GM21717 (cell line): ENCODE measurements at regions not wholly inside any gene's neighbourhood (a gene's known extent, or its start where the extent isn't known, plus 50 kb on each side); places are given as distances from the start of the nearest gene placed in this dataset.

Source experiments
- ATAC-seq: cut with Tn5 transposase; IDR thresholded peaks from one replicate; pipeline ENCODE4 v1.9.1; 2021; ENCODE audit warnings: mild to moderate bottlenecking, moderate library complexity; ENCODE audit not compliant: unreplicated experiment

DNA sequence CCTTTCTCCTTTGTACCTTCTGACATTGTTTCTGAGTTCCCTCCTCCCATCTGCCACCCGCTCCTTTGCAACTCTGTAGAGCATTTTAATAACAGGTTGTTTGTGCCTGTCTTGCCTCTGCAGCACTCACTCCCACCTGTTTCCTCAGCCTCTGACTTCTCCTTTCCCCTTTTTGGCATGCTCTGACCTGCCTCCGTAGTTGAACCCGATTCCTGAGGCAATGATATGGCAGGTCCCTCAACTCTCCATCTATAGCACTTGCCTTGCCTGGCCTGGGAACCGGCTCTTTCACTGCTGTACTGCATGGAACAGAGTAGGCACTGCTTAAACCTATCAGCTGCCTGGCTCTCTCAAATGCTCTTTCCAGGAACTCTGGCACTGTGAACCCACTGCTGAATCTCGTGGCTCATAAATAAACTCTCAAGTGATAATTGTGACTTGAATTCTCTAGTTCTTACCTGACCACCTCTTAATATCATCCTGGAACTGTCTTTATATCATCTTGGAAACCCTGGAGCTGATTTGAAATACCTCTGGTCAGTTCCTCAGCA, 50.3 kb downstream of the UTRN start:
- ATAC-seq, result peak; percentile 21

DNA sequence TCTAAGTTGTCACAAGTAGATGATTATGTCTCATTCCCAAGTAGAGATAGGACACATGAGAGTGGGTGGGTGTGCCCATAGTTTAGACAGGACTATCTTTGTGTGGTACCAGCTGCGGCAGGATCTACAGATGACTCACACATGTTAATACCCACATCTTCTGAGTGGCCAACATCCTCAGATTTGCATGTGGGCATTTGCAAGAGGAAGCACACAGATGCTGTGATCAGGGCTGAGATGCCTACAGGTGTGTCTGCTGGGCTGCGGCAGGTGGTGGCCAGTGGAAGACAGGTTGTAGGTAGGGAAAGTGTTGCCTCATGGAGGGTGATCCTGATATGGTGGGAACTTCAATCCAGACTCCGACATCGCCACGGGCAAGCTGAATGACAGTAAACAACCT, 50.8 kb downstream of the UTRN start:
- peak; percentile 69 for ATAC-seq

DNA sequence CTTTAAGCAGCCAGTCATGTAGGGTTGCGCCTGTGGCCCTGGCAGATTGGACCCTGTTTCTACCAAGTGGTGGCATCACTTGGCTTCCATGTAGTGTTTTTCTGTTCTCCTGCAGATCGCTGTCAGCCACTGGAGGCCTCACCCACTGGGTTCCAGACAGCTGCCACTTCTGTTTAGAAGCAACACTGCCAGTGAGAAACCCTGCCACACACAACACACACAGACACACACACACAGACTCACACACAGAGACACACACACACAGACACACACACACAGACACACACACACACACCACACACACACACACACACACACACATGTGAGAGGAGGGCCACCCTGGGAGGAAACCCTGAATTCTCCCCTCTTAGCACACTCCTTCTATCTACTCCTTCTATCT, 51.8 kb downstream of the UTRN start:
- no peak for ATAC-seq

DNA sequence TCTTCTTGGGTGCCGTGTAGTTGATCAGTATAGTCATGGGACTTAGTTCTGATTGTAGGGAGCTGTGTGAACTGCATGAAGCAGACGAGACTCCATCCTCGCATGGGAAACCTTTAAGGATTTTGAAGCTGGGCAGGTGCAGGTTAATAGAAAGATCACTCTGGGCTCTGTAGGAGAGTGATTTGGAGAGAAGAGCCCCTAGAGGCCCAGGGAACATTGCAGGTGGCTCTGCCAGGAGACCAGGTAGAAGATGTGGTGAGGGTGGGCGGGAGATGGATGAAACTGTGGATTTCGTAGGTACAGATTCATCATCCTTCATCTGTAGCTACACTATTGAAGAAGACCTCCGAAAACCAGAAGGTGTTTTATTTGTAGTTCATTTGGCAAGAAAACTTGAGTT, 53.3 kb downstream of the UTRN start:
- ATAC-seq, result no peak

DNA sequence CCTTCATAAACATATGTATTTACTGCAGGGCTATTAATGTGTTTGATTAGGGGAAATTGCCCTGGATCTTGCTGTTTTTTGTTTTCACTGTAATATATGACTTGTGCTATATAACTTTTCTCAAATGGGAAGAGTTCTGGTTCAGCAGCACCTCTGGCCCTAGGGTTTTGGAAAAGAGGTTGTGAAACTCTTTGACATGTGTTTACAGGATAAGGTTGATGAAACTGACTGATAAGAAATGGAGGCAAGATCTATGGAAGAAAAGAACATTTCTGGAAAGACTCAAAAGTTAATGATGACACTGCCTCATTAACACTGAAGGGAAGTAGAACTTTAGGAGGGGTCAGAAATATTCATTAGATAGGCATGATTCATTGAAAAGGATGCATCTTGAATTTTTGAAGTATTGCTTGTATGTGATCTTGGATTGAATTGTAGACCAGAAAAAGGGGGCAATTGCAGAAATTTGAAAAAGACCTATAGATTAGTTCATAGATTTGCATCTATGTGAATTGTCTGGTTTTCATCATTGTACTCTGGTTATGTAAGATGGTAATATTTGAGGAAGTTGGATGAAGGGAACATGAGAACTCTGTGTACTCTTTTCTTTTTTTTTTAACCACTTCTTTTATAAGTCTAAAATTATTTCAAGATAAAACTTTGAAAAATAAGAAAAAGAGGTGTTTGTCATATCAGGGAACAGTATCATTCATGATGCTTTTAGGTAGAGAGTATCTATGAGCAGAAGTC, 54.0 kb downstream of the UTRN start:
- ATAC-seq, result no peak

DNA sequence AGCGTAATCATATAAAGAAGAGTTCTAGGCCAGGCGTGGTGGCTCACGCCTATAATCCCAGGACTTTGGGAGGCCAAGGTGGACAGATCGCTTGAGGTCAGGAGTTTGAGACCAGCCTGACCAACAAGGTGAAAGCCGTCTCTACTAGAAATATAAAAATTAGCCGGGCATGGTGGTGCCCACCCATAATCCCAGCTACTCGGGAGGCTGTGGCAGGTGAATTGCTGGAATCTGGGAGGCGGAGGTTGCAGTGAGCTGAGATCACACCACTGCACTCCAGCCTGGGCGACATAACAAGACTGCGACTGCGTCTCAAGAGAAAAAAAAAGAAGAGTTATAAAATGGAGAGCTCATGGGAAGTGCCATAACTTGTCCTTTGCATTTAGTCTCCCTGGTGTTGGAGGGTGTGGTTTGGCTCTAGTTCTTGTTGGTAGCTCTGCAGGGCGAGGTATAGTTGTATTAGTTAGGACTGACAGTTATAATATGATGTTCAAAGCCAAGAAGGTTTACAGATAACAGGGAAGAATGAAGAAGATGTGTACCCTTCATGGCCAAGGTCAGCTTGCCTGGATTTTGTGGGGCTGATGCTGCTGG, 54.8 kb downstream of the UTRN start:
- no peak for ATAC-seq

DNA sequence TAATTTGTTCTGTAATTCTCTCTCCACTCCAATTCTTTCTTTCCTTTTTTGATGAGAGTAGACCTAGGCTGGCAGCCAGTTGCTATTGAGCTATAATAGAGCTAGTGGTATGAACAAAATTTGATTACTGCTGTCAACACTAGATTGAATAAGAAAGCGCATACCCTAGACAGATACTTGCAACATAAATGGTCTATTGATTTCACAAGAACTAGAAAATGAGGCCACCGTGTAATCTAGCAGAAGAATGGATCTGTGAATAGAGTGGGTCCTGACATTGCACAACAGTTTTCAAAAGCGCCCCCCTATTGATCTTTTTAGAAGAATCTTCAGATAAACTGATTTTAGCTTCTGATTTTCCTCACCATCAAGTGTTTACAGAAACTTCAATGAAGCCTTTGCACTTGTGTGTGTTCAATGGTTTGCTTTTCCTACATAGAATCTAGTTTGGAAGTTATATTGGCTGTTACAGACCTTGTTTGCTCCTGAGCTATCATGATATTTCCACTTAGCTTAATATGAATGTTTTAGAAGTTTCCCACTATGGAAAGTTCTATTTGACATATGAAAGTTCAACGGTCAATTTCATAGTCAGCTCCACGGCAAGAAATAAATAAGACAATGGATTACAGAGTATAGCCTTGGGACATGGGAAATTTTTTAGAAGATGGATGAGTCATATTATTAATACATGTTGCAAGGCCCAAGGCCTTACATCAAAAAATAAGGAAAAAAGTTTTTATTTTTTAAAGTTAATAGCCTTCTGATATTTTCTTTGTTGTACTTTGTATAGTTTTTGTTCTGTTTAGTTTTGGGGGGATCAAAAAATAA, 55.6 kb downstream of the UTRN start:
- no peak for ATAC-seq

DNA sequence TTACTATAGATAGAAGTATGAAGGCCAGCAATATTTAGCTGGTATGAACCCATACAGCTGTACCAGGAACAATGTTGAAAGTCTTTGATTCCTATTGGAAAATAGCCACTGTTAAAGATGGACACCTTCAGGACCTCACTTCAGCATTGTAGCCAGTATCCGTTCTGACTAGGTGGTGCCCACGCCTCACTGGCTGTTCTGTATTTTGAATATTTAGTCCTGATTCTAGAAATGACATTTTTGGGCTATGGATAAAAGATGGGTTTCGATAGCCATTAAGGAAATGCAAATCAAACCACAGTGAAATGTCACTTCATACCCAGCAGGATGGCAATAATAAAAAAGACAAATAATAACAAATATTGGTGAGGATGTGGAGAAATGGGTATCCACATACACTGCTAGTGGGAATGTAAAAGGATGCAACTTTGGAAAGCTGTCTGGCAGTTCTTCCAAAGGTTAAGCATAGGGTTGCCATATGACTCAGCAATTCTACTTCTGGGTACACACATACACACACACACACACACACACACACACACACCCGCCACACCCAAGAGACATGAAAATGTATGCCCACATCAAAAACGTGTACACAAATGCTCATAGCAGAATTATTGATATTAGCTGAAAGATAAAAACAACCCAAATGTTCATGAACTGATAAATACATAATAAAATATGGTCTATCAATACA, 56.8 kb downstream of the UTRN start:
- ATAC-seq, result peak; percentile 52

DNA sequence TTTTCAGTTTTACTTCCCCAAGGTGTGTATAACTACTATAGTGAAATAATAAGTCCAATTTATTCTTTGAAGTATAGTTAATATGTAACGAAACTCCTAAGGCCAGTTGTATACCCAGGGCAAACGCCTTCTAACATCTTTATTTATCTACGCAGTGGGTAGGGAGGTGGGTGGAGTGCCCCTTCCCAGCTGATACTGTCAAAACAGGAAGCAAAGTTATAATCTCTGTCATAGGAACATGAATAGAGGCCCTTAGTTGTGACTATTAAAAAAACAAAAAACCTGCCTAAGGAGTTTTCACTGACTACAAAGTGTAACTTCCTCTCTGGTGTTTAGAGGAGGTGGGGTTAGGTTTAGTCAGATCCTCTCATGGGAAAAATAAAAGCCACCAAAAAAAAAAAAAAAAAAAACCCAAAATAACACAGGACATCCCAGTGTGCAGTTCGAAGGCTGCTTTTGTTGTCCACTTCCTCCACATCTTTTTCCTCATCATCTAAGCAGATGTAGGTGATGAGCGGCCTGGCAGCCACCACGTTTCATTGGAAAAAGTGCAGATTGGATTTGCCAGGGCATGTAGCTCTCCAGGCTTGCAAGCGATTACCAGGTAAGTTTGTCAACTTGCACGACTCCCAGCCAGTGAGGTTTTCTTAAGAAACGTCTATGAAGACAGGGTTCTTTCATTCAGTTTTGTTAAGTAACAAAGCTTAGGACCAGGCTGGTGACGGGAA, 58.7 kb downstream of the UTRN start:
- ATAC-seq, result peak; percentile 47

DNA sequence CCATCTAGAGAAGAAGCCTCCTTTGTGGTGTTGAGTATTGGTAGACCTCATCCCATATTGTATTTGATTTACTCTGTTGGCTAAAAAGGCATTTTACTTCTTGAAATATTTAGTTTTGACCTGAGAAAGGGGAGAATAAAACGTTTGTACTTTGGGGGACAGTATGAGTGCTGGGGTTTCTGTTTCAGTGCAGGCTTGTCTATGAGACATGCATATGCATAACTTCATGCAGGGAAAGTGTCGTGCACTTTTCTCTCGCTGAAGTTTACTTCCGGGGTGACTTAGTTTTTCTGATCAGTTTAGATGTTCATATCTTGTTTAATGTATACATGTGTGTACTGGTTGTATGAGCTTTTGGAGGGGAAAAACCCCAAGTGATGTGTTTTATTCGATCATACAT, 59.5 kb downstream of the UTRN start:
- peak; percentile 53 for ATAC-seq

DNA sequence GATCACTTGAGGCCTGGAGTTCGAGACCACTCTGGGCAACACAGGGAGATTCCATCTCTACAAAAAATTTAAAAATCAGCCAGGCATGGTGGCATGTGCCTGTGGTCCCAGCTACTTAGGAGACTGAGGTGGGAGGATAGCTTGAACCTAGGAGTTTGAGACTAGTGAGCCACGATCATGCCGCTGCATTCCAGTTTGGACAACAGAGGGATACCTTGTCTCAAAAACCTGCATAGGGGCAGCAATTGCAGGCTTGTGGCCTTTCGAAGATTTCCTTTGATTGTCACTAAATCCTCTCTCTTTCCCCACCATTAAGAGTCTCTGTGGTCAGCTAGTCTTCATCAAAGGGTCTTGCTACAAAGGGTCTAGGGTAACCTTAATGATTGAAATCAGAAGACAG, 60.3 kb downstream of the UTRN start:
- no peak for ATAC-seq

DNA sequence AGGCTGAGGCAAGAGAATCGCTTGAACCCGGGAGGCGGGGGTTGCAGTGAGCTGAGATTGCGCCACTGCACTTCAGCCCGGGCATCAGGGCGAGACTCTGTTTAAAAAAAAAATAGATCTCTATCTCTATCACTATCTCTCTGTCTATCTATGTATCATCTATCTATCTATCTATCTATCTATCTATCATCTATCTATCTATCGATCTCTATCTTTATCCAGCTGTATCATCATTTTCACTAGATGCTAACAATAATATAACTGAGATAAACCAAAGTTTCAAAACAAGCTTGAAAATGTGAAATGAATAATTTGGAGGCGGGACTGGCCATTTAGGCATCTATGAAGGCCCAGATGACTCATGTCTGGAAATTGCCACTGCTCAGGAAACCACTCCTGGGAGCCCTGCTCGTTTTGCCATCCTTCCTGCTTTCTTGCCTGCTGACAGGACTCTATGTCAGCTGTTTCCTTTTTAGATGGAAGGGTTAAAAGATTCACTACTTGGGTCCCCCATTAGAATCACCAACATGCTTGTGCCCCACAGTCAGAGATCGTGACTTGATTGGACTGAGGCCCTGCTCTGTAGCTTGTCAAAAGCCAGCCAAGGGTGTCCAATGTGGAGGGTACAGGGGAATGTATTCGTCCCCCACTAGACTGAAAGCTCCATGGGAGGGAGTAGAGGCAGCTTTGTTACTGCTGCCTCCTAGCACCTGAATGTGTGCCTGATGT, 61.7 kb downstream of the UTRN start:
- no peak for ATAC-seq

DNA sequence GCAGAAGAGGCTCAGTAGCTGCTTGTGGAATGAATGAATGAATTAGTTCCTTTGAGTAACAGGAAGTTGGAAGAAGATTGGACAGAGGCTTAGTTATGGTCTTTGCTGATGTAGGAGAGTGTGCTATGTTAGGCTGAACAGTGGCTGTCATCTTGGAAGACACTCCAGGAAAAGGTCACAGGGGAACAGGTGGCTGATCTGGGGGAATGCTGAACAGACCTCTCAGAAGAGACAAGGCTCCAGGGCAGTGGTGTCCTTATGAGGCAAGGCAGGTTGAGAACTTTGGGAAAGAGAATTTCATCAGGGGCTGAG, 62.3 kb downstream of the UTRN start:
- ATAC-seq, result no peak

DNA sequence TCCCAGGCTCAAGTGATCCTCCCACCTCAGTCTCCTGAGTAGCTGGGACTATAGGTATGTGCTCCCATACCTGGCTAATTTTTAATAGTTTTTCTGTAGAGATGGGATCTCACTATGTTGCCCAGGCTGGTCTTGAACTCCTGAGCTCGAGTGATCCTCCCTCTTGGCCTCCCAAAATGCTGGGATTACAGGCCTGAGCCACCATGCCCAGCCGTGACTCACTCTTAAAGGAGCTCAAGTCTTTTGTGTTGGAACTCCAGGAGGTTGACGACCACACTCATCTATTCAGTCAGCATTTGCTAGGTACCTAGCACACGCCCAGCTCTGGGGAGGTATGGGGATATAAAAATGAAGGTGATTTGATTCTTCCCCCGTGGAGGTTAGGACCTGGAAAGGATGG, 62.8 kb downstream of the UTRN start:
- ATAC-seq, result no peak

DNA sequence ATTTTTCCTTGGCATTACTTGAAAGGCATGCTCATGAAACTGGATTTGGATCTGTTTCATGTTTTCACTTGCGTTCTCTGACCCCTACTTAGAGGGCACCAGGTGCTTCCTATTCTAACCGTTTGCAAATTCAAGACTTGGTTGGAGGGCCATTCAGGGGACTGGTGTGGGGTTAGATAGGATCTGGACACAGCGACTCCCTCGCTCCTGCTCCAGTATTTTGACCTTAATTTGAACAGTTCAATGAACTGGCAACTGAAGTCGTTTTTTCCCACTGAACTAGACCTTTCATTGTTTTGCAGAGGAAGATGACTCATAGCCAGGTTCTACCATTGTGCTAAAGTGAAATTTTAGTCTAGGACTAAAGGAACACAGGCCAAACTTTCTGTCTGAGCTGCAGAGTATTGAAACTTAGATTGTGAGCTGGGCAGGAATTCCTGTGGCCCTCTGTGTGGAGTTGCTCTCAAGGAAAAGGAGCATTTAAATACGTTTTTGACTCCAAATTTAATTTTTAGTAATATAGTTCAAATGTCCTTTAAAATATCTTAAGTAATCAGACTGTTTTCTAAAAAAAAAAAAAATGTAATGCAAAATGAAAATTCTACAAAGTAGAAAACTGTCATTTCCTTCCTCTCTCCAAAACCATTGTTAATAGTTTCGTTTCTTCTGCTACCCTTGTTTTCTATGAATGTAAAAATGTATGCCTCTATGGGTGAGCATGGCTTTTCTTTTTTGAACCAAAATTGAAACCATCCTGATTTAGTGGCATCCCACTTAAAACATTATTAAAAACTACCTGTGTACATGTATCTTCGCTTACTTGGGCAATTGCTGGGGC, 64.8 kb downstream of the UTRN start:
- ATAC-seq, result peak; percentile 50

DNA sequence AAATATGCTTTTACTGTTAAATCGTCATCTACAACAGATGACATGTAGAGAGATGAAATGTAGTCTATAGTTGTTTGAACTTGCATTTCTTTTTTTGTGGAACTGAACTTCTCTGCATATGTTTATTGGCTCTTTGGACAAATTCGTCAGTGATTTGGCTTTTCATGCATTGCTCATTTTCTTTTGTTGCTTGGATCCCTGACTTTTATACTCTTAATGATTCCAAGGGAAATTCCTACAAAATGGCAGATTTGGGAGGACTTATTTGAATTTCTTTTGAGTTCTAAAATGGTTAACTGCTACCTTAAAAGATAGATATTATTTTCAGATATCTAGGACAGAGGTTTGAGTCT, 65.4 kb downstream of the UTRN start:
- ATAC-seq, result no peak

DNA sequence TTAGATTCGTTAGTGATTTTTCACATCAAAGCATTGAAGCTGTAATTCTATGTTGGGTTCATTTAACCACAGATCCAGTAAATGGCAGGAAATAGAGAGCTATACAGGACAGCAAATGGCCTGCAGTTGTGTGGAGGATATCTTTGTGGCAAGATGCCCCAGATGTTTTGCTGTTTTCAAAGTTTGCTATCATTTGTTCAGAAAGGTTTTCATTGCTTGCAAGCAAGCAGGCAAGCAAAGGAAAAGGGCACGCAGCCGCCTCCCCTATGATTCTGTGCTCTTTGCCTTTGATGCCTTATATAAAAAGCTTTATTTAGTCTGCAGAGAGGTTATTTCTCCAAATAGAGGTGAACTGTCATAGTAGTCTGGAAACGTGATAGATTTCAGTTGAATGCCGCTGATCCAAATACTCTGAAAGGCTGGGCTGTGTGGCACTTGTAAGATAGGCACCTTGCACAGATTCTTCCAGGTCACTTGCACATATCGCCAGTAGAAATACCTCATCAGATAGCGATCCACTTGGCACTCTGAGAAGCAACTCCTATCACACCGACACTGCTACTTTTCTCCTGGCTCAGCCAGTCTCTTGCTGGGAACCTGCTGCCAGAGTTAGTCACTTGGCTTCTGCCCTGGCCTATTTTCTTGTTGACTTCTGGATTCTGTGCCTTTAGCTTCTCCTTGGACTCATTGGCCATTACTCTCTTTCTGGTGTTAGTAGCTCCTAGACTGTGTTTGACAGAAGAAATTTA, 66.4 kb downstream of the UTRN start:
- ATAC-seq, result no peak

DNA sequence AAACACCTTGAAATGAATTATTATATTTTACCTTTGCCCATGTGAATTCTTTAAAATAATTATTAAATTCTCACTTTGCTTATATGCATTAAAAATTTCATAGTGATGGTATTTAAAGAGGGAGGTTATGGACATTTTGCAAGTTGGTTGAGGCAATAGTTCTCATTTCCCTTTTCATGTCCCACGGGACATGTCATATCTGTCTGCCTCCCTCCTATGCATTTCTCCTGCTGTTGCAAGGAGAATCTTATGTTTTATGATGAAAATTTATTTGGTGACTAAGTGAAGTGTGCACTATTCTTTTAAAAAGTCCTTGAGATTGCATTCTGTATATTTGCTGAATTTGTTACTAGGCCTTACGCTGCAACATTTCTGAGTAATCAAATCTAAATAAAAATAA, 67.2 kb downstream of the UTRN start:
- ATAC-seq, result no peak
